PC-3 (cell line): ENCODE measurements at regions not wholly inside any gene's neighbourhood (a gene's known extent, or its start where the extent isn't known, plus 50 kb on each side); places are given as distances from the start of the nearest gene placed in this dataset.
"Not testable (repeated sequence)": the region's sequence is repeated elsewhere in the genome, so short reads cannot be mapped to it uniquely, and the experiment has no call there.

Source experiments
- ATAC-seq: fragments of 200-7000 bp; cut with Tn5 transposase; 2 replicates; pipeline ENCODE4 v1.9.1; 2020; ENCODE audit warnings: mild to moderate bottlenecking, moderate library complexity
- BruUV-seq: library from RNA; stranded (reverse); fragments of 400-500 nt; replicated peaks from 2 replicates; lab custom pipeline; 2021; lab: Mats Ljungman, UMichigan
- CTCF ChIA-PET: fragments of 300-600 bp; sonication (Branson Sonifier 250); formaldehyde crosslinking; loops from one replicate; lab custom pipeline; 2022; ENCODE audit warnings: antibody characterized with exemption; lab: Charles Lee
- POLR2A ChIA-PET: fragments of 300-600 bp; sonication (Branson Sonifier 250); formaldehyde crosslinking; loops from one replicate; lab custom pipeline; 2022; ENCODE audit warnings: antibody characterized with exemption; ENCODE audit not compliant: unreplicated experiment; lab: Charles Lee
- DNase-seq: peaks from one replicate; pipeline ENCODE4 v3.0.0-alpha.2; 2015
- H2AFZ ChIP-seq: fragments of 300-600 bp; sonication (generic); 2 replicates; pipeline ENCODE4 v1.6.0; 2016; ENCODE audit warnings: antibody characterized with exemption, low read length
- H3F3A ChIP-seq: fragments of 300-600 bp; sonication (generic); one replicate; pipeline ENCODE4 v1.6.0; 2017; ENCODE audit warnings: antibody characterized with exemption, low read length, control low read depth, mild to moderate bottlenecking; ENCODE audit not compliant: unreplicated experiment
- H3K27ac ChIP-seq: fragments of 300-600 bp; sonication (generic); 2 replicates; pipeline ENCODE4 v1.5.1; 2016; ENCODE audit warnings: mild to moderate bottlenecking, low read length
- H3K27me3 ChIP-seq: fragments of 300-600 bp; sonication (generic); 2 replicates; pipeline ENCODE4 v1.6.1; 2016; ENCODE audit warnings: low read length, mixed read lengths
- H3K36me3 ChIP-seq: fragments of 300-600 bp; sonication (generic); 2 replicates; pipeline ENCODE4 v1.6.1; 2016; ENCODE audit warnings: low read depth, mixed run types, low read length, mixed read lengths
- H3K4me1 ChIP-seq: fragments of 300-600 bp; sonication (generic); 2 replicates; pipeline ENCODE4 v1.5.1; 2016; ENCODE audit warnings: low read length; ENCODE audit not compliant: insufficient read depth
- H3K4me2 ChIP-seq: fragments of 300-600 bp; sonication (generic); 2 replicates; pipeline ENCODE4 v1.6.0; 2016; ENCODE audit warnings: low read length
- H3K4me3 ChIP-seq: fragments of 300-600 bp; sonication (generic); 2 replicates; pipeline ENCODE4 v1.5.1; 2016; ENCODE audit warnings: mild to moderate bottlenecking, low read length, mixed read lengths
- H3K79me2 ChIP-seq: fragments of 300-600 bp; sonication (generic); 2 replicates; pipeline ENCODE4 v1.6.1; 2017; ENCODE audit warnings: low read length, mixed read lengths
- H3K9ac ChIP-seq: fragments of 300-600 bp; sonication (generic); 2 replicates; pipeline ENCODE4 v1.6.0; 2016; ENCODE audit warnings: mild to moderate bottlenecking, low read length
- H3K9me2 ChIP-seq: fragments of 300-600 bp; sonication (generic); replicated peaks from 2 replicates; pipeline ENCODE4 v1.6.1; 2016; ENCODE audit warnings: mixed run types, low read length, mixed read lengths
- H3K9me3 ChIP-seq: fragments of 300-600 bp; sonication (generic); 2 replicates; pipeline ENCODE4 v1.6.1; 2016; ENCODE audit warnings: low read length, mixed read lengths
- H4K20me1 ChIP-seq: fragments of 300-600 bp; sonication (generic); 2 replicates; pipeline ENCODE4 v1.6.1; 2016; ENCODE audit warnings: low read length, mixed read lengths
- CTCF ChIP-seq: fragments of 300-600 bp; sonication (generic); conservative IDR thresholded peaks from 2 replicates; pipeline ENCODE4 v1.5.1; 2017; ENCODE audit warnings: antibody characterized with exemption, low read depth, mild to moderate bottlenecking, low read length
- EZH2 ChIP-seq: fragments of 300-600 bp; sonication (generic); IDR thresholded peaks from one replicate; pipeline ENCODE4 v1.6.1; 2017; ENCODE audit warnings: antibody characterized with exemption, mild to moderate bottlenecking, low read length; ENCODE audit not compliant: unreplicated experiment
- EZH2phosphoT487 ChIP-seq: fragments of 300-600 bp; sonication (generic); IDR thresholded peaks from 2 replicates; pipeline ENCODE4 v1.6.1; 2018; ENCODE audit warnings: mild to moderate bottlenecking, antibody characterized with exemption, low read length, borderline replicate concordance
- intact Hi-C: fragments of 100-400 bp; cut with micrococcal nuclease; formaldehyde crosslinking; loops from 2 replicates; pipeline ENCODE4 v1.9.0; 2023

- ATAC-seq (no peak), DNase-seq (no peak)
- intact Hi-C loops: no loop called here
- CTCF ChIA-PET: no interaction called here
- Histone ChIP-seq H3K4me2 (no peak overlapping the region), H3K79me2 (no peaks in the 10 kb centered on the region), H3K9me3 (no peaks in the 10 kb centered on the region), H3F3A (no peaks in the 10 kb centered on the region), H3K4me3 (no peak overlapping the region), H3K9ac (no peak overlapping the region), H4K20me1 (no peaks in the 10 kb centered on the region), H3K4me1 (no peaks in the 10 kb centered on the region), H3K36me3 (no peaks in the 10 kb centered on the region), H2AFZ (no peak overlapping the region), H3K27ac (no peak overlapping the region), H3K27me3 (no peaks in the 10 kb centered on the region), H3K9me2 (no peaks in the 10 kb centered on the region)
- TF ChIP-seq EZH2phosphoT487: no peak
- TF ChIP-seq EZH2: no peak
- BruUV-seq: no TSS peak
- POLR2A ChIA-PET: no interaction called here
Observed at GRCh38 chr7:119737390-119737789, 535.6 kb upstream of the KCND2 start.

- H3K9ac ChIP-seq, POLR2A ChIA-PET, H3F3A ChIP-seq, H3K79me2 ChIP-seq, H3K9me3 ChIP-seq, H2AFZ ChIP-seq, ATAC-seq, H4K20me1 ChIP-seq, H3K4me2 ChIP-seq, H3K27me3 ChIP-seq, BruUV-seq, intact Hi-C loops, H3K4me3 ChIP-seq, CTCF ChIA-PET, DNase-seq, H3K9me2 ChIP-seq, H3K4me1 ChIP-seq, H3K27ac ChIP-seq, H3K36me3 ChIP-seq: not testable (repeated sequence)
Observed at GRCh38 chr7:119745280-119745679, 527.7 kb upstream of the KCND2 start.

- ATAC-seq (no peak), DNase-seq (no peak)
- Histone ChIP-seq H2AFZ (no peak overlapping the region), H3K36me3 (no peaks in the 10 kb centered on the region), H3K27ac (no peak overlapping the region), H3K4me2 (no peak overlapping the region), H3K9me3 (no peaks in the 10 kb centered on the region), H3K9me2 (no peaks in the 10 kb centered on the region), H3K4me3 (no peak overlapping the region), H3F3A (no peaks in the 10 kb centered on the region), H3K4me1 (no peaks in the 10 kb centered on the region), H3K79me2 (no peaks in the 10 kb centered on the region), H3K27me3 (no peaks in the 10 kb centered on the region), H3K9ac (no peak overlapping the region), H4K20me1 (no peaks in the 10 kb centered on the region)
- intact Hi-C loops: no loop called here
- ChIA-PET POLR2A (no interaction called here), CTCF (no interaction called here)
- no peak for TF ChIP-seq CTCF
- TF ChIP-seq EZH2phosphoT487: no peak
- TF ChIP-seq EZH2: no peak
- no TSS peak for BruUV-seq
Observed at GRCh38 chr7:119748251-119748860, 524.6 kb upstream of the KCND2 start.

GRCh38 chr7:119748991-119749390 is 524.0 kb upstream of the KCND2 start:
- Histone ChIP-seq H3K79me2 (no peaks in the 10 kb centered on the region), H4K20me1 (no peaks in the 10 kb centered on the region), H3K4me1 (no peaks in the 10 kb centered on the region), H3K9me3 (no peaks in the 10 kb centered on the region), H3K9ac (no peak overlapping the region), H3K9me2 (no peaks in the 10 kb centered on the region), H3K4me2 (no peak overlapping the region), H2AFZ (no peak overlapping the region), H3K4me3 (no peak overlapping the region), H3K27me3 (no peaks in the 10 kb centered on the region), H3F3A (no peaks in the 10 kb centered on the region), H3K36me3 (no peaks in the 10 kb centered on the region), H3K27ac (no peak overlapping the region)
- no peak for ATAC-seq
- no TSS peak for BruUV-seq
- ChIA-PET POLR2A (no interaction called here), CTCF (no interaction called here)
- DNase-seq: no peak
- no peak for TF ChIP-seq EZH2phosphoT487
- no peak for TF ChIP-seq EZH2
- TF ChIP-seq CTCF: no peak
- intact Hi-C loops: no loop called here
